ENCODE measurements at regions not wholly inside any gene's neighbourhood (a gene's known extent, or its start where the extent isn't known, plus 50 kb on each side); places are given as distances from the start of the nearest gene placed in this dataset.
"Not testable (repeated sequence)": the region's sequence is repeated elsewhere in the genome, so short reads cannot be mapped to it uniquely, and the experiment has no call there.

- no peak for FAIRE-seq
Measured at GRCh38 chr7:131149840-131150239, 177.8 kb upstream of the MKLN1 start.

GRCh38 chr7:131151034-131151433 lies 176.6 kb upstream of the MKLN1 start:
- no peak for FAIRE-seq

- FAIRE-seq = no peak
Measured at GRCh38 chr7:131152766-131153165, 174.9 kb upstream of the MKLN1 start.

- no peak for FAIRE-seq
Measured at GRCh38 chr7:131154380-131154779, 173.3 kb upstream of the MKLN1 start.

- no peak for FAIRE-seq
Measured at GRCh38 chr7:131157530-131158243, 170.0 kb upstream of the MKLN1 start.

- not testable (repeated sequence) for FAIRE-seq
Measured at GRCh38 chr7:131158244-131158636, 169.4 kb upstream of the MKLN1 start.

GRCh38 chr7:131159961-131160361 lies 167.7 kb upstream of the MKLN1 start:
- FAIRE-seq = no peak

- no peak for FAIRE-seq
Measured at GRCh38 chr7:131161103-131161502, 166.6 kb upstream of the MKLN1 start.

- no peak for FAIRE-seq
Measured at GRCh38 chr7:131164025-131164925, 163.4 kb upstream of the MKLN1 start.

GRCh38 chr7:131166066-131166465 lies 161.6 kb upstream of the MKLN1 start:
- no peak for FAIRE-seq

GRCh38 chr7:131170440-131171271 lies 157.0 kb upstream of the MKLN1 start:
- FAIRE-seq = no peak

GRCh38 chr7:131173145-131173890 lies 154.4 kb upstream of the MKLN1 start:
- FAIRE-seq = no peak

- FAIRE-seq = no peak
Measured at GRCh38 chr7:131174391-131174790, 153.3 kb upstream of the MKLN1 start.

- no peak for FAIRE-seq
Measured at GRCh38 chr7:131174855-131175254, 152.8 kb upstream of the MKLN1 start.

- FAIRE-seq = no peak
Measured at GRCh38 chr7:131182446-131183058, 145.1 kb upstream of the MKLN1 start.

GRCh38 chr7:131183072-131183471 lies 144.6 kb upstream of the MKLN1 start:
- no peak for FAIRE-seq

- no peak for FAIRE-seq
Measured at GRCh38 chr7:131183611-131184119, 144.0 kb upstream of the MKLN1 start.

GRCh38 chr7:131186816-131187215 lies 140.9 kb upstream of the MKLN1 start:
- FAIRE-seq = no peak

- no peak for FAIRE-seq
Measured at GRCh38 chr7:131188367-131189339, 139.0 kb upstream of the MKLN1 start.

- no peak for FAIRE-seq
Measured at GRCh38 chr7:131189488-131189887, 138.2 kb upstream of the MKLN1 start.
